ENCODE measurements at regions not wholly inside any gene's neighbourhood (a gene's known extent, or its start where the extent isn't known, plus 50 kb on each side); places are given as distances from the start of the nearest gene placed in this dataset.

DNA sequence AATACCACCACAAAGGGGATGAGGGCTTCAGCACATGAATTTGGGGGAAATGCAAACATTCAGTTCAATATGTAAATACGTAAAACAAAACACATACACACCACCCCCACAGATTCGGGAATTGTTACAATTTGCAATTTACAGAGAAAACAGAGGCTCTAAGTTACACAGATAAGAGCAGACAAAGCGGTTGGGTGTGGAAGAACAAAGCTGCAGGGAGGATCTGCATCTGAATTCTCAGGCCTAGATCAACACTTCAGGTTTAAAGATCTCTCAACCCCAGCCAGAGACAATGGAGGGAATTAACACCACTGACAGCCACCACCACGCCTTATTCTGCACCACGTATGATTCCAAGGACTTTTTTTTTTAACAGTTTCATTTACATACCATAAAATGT lies 375.5 kb downstream of the BCL11B start:
- Histone ChIP-seq H3K4me1 (no peaks in the 10 kb centered on the region), H3K27ac (no peak overlapping the region), H3K4me3 (no peak overlapping the region), H3K27me3 (no peaks in the 10 kb centered on the region), H3K36me3 (no peaks in the 10 kb centered on the region), H3K9me3 (replicated peaks) (no peaks in the 10 kb centered on the region)
- DNase-seq: no peak

DNA sequence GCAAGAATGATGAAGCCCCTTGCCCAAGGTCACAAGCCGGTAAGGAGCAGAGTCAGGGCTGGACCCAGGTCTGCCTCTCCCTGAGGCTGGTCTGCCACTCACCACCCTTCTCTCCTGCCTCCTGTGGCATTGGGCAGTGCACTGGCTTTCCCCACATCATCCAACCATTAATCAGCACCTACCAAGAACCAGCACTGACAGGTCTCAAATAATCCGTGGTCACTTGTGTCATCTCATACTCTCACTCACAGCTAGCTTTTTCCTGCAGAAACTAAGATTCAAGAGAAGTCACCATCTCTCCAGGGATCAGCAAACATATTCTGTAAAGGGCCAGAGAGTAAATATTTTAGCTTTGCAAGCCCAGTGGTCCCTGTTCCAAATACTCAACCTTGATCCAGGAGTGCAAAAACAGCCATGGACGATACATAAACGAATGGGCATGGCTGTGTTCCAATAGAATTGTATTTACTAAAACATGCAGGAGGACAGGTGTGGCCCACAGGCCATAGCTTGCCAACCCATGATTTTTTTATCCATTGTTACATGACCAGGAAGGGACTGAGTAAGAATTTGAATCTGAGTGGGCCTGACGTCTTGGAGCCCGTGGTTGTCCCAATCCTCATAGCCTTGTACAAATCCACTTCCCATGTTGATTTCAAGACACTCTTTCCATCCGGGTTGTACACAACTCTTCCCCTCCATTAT lies 374.2 kb downstream of the BCL11B start:
- Histone ChIP-seq H3K27ac (no peak overlapping the region), H3K4me3 (no peak overlapping the region), H3K4me1 (no peaks in the 10 kb centered on the region), H3K9me3 (replicated peaks) (no peaks in the 10 kb centered on the region), H3K27me3 (no peaks in the 10 kb centered on the region), H3K36me3 (no peaks in the 10 kb centered on the region)
- DNase-seq: no peak

DNA sequence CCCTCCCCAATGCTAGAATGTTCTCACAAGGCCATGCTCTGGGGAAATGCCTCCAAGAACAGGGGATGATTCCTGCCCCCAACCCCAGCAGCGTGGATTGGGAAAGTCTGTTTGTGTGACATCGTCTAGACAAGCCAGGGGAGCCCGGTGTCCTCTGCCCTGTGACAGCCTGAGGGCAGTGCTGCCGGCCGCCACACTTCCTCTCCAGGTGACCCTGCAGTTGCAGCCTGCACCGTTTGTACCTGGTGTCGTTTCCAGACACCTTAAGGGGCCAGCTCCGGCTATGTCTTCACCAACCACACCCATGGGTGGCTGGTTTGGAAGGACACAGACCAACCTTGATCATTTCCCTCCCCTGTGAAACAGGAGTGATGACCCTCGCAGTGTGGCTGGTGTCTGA lies 372.6 kb downstream of the BCL11B start:
- DNase-seq: no peak
- Histone ChIP-seq H3K27me3 (no peaks in the 10 kb centered on the region), H3K27ac (no peak overlapping the region), H3K4me1 (no peaks in the 10 kb centered on the region), H3K4me3 (no peak overlapping the region), H3K9me3 (replicated peaks) (no peaks in the 10 kb centered on the region), H3K36me3 (no peaks in the 10 kb centered on the region)

DNA sequence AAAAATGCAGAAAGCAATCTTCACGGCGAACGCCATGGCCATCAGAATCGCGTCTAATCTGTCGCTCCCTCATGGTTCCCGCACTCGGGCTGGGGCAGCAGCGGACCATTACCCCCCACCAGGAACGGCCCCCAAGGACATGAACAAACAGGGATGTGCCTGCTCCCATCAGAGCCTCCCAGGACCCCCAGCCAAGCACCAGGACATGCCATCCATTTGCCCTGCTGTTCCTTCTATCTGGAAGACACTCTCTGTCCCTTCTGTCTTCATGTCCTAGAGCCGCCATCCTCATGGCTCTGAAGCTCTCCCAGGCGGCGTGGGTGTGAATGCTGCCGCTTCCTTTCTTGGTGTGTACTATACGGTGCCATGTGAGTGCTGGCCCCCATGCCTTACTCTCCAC lies 371.8 kb downstream of the BCL11B start:
- no peaks in the 10 kb centered on the region for H3K9me3 ChIP-seq (replicated peaks)
- no peaks in the 10 kb centered on the region for H3K36me3 ChIP-seq
- no peaks in the 10 kb centered on the region for H3K27me3 ChIP-seq
- no peaks in the 10 kb centered on the region for H3K4me1 ChIP-seq
- H3K27ac ChIP-seq: no peak overlapping the region
- H3K4me3 ChIP-seq: no peak overlapping the region
- no peak for DNase-seq

DNA sequence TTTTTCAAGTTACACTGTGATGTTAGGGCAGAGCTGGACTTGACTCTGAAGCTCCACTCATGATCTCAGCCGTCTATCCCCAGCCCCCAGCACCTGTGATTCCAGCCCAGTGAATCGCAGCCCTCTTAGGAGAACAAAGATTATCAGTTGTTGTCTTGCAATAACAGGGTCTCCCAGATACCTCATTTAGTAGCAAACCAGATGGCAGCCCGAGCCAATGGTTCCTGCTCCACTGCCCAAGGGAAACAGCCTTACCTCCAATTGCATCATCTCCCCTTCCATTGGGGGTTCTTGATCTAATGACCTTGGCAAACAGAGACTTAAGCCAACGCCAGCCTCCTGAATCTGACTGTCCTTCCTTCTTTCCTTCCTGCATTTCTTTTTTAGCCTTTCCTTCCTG lies 371.2 kb downstream of the BCL11B start:
- no peaks in the 10 kb centered on the region for H3K9me3 ChIP-seq (replicated peaks)
- no peaks in the 10 kb centered on the region for H3K27me3 ChIP-seq

DNA sequence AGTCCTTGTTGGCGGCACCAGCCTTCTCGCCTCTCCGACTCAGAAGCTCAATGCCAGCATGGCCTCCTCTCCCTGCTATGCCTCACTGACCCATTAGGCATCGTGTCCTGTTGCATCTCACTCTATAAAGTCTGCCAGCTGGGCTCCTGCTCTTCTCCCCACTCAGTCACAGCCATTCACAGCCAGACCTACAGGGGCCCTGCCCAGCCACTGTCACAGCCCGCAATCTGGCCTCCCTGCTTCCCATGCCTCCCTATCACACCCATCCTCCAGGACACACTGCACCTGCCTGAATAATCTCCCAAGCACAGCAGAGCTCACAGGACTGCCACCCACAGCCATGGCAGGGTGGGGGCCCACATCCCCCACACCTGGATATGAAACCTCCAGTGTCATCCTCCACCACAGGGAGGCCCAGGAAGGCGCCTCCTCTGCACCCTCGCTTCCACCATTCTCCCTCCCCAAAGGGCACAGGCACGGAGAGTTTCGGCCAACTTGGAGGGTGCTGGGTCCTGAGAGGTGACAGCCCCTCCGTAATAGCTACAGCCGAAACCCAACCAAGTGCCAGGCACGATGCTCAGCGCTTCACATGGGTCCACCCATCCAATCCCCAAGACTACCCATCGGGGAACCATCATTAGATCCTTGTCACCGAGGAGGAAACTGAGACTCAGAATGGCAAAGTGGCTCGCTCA lies 370.3 kb downstream of the BCL11B start:
- Histone ChIP-seq H3K4me1 (peaks cover 3% of the 10 kb centered on the region; the same call in 1 of the 2 replicates), H3K9me3 (replicated peaks) (no peaks in the 10 kb centered on the region), H3K4me3 (no peak overlapping the region), H3K27ac (no peak overlapping the region), H3K27me3 (no peaks in the 10 kb centered on the region), H3K36me3 (no peaks in the 10 kb centered on the region)
- DNase-seq: no peak

More for the DNA sequence above, 371.2 kb downstream of the BCL11B start:
- DNase-seq: no peak
- no peaks in the 10 kb centered on the region for H3K36me3 ChIP-seq
- no peak overlapping the region for H3K4me3 ChIP-seq
- no peak overlapping the region for H3K27ac ChIP-seq
- no peaks in the 10 kb centered on the region for H3K4me1 ChIP-seq

GRCh38 chr14:98903371-98903770 lies 368.6 kb downstream of the BCL11B start:
- Histone ChIP-seq H3K4me3 (no peak overlapping the region), H3K4me1 (peaks cover 14% of the 10 kb centered on the region), H3K36me3 (no peaks in the 10 kb centered on the region), H3K9me3 (replicated peaks) (no peaks in the 10 kb centered on the region), H3K27me3 (no peaks in the 10 kb centered on the region), H3K27ac (no peak overlapping the region)
- DNase-seq: no peak

DNA sequence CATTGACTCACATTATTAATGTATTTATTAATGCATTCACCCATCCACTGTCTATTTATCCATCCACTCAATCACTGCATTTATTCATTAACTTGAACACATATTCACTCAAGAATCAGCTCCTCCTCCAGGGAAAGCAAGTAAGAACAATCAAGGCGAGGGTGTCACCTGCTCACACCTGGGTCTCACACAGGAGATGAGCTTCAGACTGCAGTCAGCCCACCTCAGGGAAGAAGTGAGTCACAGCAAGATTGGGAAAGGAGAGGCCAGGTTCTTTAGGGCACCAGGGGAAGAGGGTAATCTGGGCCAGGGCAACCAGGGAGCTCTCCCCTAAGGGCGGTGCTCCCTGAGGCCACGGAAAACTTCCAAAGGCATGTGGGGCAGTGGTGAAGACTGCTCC lies 367.3 kb downstream of the BCL11B start:
- H3K4me1 ChIP-seq: peaks cover 27% of the 10 kb centered on the region
- no peaks in the 10 kb centered on the region for H3K36me3 ChIP-seq
- H3K27me3 ChIP-seq: no peaks in the 10 kb centered on the region
- H3K9me3 ChIP-seq (replicated peaks): no peaks in the 10 kb centered on the region
- no peak overlapping the region for H3K4me3 ChIP-seq
- no peak for DNase-seq
- no peak overlapping the region for H3K27ac ChIP-seq

DNA sequence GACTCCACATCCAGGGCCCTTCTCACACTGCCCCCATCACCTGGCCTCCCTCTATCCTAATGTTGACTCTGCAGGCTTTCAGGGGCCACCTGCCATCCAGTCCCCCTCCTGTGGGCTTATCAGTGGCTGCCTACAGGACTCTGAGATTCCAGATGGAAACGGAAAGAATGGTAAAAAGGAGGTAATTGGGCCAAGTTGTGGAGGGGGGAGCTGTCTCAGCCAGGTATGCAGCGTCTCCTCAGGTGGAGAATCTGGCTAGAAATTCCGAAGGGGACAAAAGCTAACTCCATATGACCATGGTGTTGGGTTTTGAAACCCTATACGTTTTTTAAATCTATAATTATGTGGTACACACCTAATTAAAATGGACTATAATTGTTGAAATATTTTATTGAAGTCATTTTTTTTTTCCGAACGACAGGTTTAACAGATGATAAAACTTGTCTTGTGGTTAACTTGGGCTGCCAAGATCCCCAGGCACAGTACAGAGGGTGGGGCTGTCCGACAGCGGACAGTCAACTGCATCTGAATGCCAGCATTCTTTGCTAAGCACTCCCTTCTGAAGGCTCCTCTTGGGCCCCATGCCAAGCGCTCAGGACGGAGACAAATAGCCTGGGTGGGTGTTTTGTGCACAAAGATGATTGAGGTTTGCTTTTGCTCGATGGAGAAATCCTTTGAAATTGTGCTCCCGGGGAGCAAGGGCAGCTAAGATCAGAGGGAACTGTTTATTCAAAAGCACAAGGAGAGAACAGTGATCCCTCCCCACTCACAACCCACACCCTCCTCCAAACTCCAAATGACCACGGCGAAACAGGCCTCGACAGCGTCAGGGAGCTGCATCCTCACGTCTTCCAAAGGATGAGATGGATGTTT lies 365.6 kb downstream of the BCL11B start:
- H3K27me3 ChIP-seq: no peaks in the 10 kb centered on the region
- peak; percentile 80 to 84 for DNase-seq
- peak overlapping the region; percentile 9 for H3K4me3 ChIP-seq
- H3K36me3 ChIP-seq: no peaks in the 10 kb centered on the region
- H3K9me3 ChIP-seq (replicated peaks): no peaks in the 10 kb centered on the region
- H3K27ac ChIP-seq: peak overlapping the region; percentile 63
- H3K4me1 ChIP-seq: peaks cover 36% of the 10 kb centered on the region

DNA sequence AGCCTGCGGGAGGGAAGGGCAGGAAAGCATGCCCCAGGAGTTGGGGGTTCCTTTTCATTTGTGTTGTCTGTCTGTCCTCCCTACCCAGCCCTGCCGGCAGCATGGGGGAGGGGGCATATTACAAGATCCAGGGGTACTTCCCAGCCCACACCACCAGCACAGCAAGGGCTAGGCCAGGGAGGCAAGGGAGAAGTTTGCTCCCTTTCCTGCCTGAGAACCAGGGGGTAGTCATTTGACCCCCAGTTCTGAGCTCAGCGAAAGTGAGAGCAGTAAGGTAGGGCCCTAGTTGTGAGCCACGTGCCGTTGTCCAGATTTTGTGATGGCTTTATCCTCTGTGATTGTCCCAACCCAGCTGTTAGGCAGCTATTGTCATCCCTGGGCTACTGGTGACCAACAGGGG lies 364.7 kb downstream of the BCL11B start:
- H3K36me3 ChIP-seq: no peaks in the 10 kb centered on the region
- no peak overlapping the region; the same call in 1 of the 2 replicates for H3K4me3 ChIP-seq
- H3K9me3 ChIP-seq (replicated peaks): no peaks in the 10 kb centered on the region
- H3K27me3 ChIP-seq: no peaks in the 10 kb centered on the region
- H3K4me1 ChIP-seq: peaks cover 36% of the 10 kb centered on the region
- DNase-seq: peak in 1 of 2 experiments; percentile 47
- H3K27ac ChIP-seq: peak overlapping the region; percentile 63

- peaks cover 36% of the 10 kb centered on the region for H3K4me1 ChIP-seq
Observed at GRCh38 chr14:98908050-98908449, 363.9 kb downstream of the BCL11B start.

DNA sequence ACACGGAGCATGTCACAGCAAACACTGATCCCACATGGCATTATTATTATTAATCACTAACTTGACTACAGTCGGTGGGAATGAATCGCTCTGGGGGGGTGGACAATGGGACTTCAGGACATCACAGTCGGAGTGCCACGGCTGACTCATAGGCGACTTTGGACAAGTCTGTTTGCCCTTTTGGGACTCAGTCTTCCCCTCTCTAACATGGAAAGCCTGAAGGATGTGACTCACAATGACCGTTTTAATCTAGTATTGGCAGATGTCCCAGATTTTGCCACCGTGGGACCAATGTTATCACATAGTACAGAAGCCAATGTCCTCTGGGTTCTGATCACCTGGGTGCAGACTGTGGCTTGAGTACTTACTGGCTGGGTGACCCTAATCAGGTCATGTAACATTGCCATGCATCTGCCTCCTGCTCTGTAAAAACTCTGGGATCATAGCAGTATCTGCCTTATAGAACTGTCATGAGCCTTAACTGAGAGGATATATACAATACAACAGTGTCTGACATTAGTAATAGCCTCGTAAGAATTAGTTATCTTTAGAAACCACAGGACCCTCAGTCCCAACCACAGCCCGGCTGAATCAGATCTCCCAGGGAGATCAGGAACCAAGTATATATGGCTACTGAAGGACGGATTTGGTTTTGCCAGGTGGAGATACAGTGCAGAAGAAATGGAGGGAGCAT lies 362.6 kb downstream of the BCL11B start:
- Histone ChIP-seq H3K27me3 (no peaks in the 10 kb centered on the region), H3K4me3 (no peak overlapping the region), H3K9me3 (replicated peaks) (no peaks in the 10 kb centered on the region), H3K27ac (peak overlapping the region; percentile 47), H3K4me1 (peaks cover 39% of the 10 kb centered on the region), H3K36me3 (no peaks in the 10 kb centered on the region)
- peak; percentile 36 to 71 for DNase-seq

More at GRCh38 chr14:98908050-98908449, 363.9 kb downstream of the BCL11B start:
- no peaks in the 10 kb centered on the region for H3K9me3 ChIP-seq (replicated peaks)
- H3K36me3 ChIP-seq: no peaks in the 10 kb centered on the region
- peak overlapping the region; percentile 63 for H3K27ac ChIP-seq
- H3K27me3 ChIP-seq: no peaks in the 10 kb centered on the region
- H3K4me3 ChIP-seq: no peak overlapping the region
- DNase-seq: peak; percentile 90 to 93

GRCh38 chr14:98910061-98910460 lies 361.9 kb downstream of the BCL11B start:
- H3K27me3 ChIP-seq: no peaks in the 10 kb centered on the region
- no peaks in the 10 kb centered on the region for H3K9me3 ChIP-seq (replicated peaks)
- peak overlapping the region; percentile 47 for H3K27ac ChIP-seq
- peaks cover 44% of the 10 kb centered on the region for H3K4me1 ChIP-seq
- peak in 1 of 2 experiments; percentile 22 for DNase-seq
- H3K36me3 ChIP-seq: no peaks in the 10 kb centered on the region
- H3K4me3 ChIP-seq: no peak overlapping the region

- Histone ChIP-seq H3K4me1 (peaks cover 32% of the 10 kb centered on the region), H3K36me3 (no peaks in the 10 kb centered on the region), H3K4me3 (no peak overlapping the region), H3K9me3 (replicated peaks) (no peaks in the 10 kb centered on the region), H3K27ac (no peak overlapping the region), H3K27me3 (no peaks in the 10 kb centered on the region)
- DNase-seq: no peak
Observed at GRCh38 chr14:98912655-98913054, 359.3 kb downstream of the BCL11B start.
